Hepatocyte (in vitro differentiated cells): ENCODE measurements at regions not wholly inside any gene's neighbourhood (a gene's known extent, or its start where the extent isn't known, plus 50 kb on each side); places are given as distances from the start of the nearest gene placed in this dataset.
"Not testable (repeated sequence)": the region's sequence is repeated elsewhere in the genome, so short reads cannot be mapped to it uniquely, and the experiment has no call there.

ENCODE experiments used
- DNase-seq: peaks from one replicate; pipeline ENCODE4 v3.0.0-alpha.2; 2016; ENCODE audit warnings: low spot score
- H2AFZ ChIP-seq: fragments of 200-600 bp; sonication (generic); 2 replicates; pipeline ENCODE4 v1.6.0; 2016; ENCODE audit warnings: antibody characterized with exemption, mild to moderate bottlenecking
- H3K27ac ChIP-seq: fragments of 200-600 bp; sonication (generic); 2 replicates; pipeline ENCODE4 v1.5.1; 2016; ENCODE audit warnings: mild to moderate bottlenecking
- H3K27me3 ChIP-seq: fragments of 200-600 bp; sonication (generic); 2 replicates; pipeline ENCODE4 v1.6.1; 2016
- H3K36me3 ChIP-seq: fragments of 200-600 bp; sonication (generic); replicated peaks from 2 replicates; pipeline ENCODE4 v1.5.1; 2016; ENCODE audit warnings: low read depth; ENCODE audit not compliant: insufficient read depth
- H3K4me1 ChIP-seq: fragments of 200-600 bp; sonication (generic); 2 replicates; pipeline ENCODE4 v1.5.1; 2016; ENCODE audit warnings: mild to moderate bottlenecking, moderate library complexity; ENCODE audit not compliant: insufficient read depth
- H3K4me2 ChIP-seq: fragments of 200-600 bp; sonication (generic); 2 replicates; pipeline ENCODE4 v1.6.0; 2016
- H3K4me3 ChIP-seq: fragments of 200-600 bp; sonication (generic); 2 replicates; pipeline ENCODE4 v1.5.1; 2016; ENCODE audit warnings: mild to moderate bottlenecking
- H3K79me2 ChIP-seq: fragments of 200-600 bp; sonication (generic); 2 replicates; pipeline ENCODE4 v1.6.0; 2017; ENCODE audit warnings: mild to moderate bottlenecking
- H3K9me2 ChIP-seq: fragments of 200-600 bp; sonication (generic); replicated peaks from 2 replicates; pipeline ENCODE4 v1.6.0; 2017; ENCODE audit warnings: mild to moderate bottlenecking; ENCODE audit not compliant: insufficient read depth
- H3K9me3 ChIP-seq: fragments of 200-600 bp; sonication (generic); 2 replicates; pipeline ENCODE4 v1.5.1; 2016; ENCODE audit warnings: low read depth, mild to moderate bottlenecking
- H4K20me1 ChIP-seq: fragments of 200-600 bp; sonication (generic); 2 replicates; pipeline ENCODE4 v1.6.0; 2016; ENCODE audit warnings: mild to moderate bottlenecking; ENCODE audit not compliant: insufficient read depth, poor library complexity, severe bottlenecking
- EZH2 ChIP-seq: fragments of 200-600 bp; sonication (generic); IDR thresholded peaks from 2 replicates; pipeline ENCODE4 v1.6.1; 2016; ENCODE audit warnings: antibody characterized with exemption, mild to moderate bottlenecking, borderline replicate concordance
- EZH2phosphoT487 ChIP-seq: fragments of 200-600 bp; sonication (generic); IDR thresholded peaks from one replicate; pipeline ENCODE4 v1.6.1; 2018; ENCODE audit warnings: antibody characterized with exemption, mild to moderate bottlenecking, low read depth, moderate library complexity; ENCODE audit not compliant: unreplicated experiment, severe bottlenecking
- WGBS: methylation state at CpG from one replicate; pipeline ENCODE4 v1.1.6; 2016; ENCODE audit warnings: low lambda C conversion rate; ENCODE audit errors: missing lambda C conversion rate; 5-methylcytosine and 5-hydroxymethylcytosine counted together
- TF ChIP-seq, protein P1 (sequence below): fragments of 200-600 bp; sonication (generic); IDR thresholded peaks from 2 replicates; pipeline ENCODE4 v1.5.1; 2016; ENCODE audit warnings: antibody characterized with exemption, mild to moderate bottlenecking; ENCODE audit not compliant: poor library complexity

DNA sequence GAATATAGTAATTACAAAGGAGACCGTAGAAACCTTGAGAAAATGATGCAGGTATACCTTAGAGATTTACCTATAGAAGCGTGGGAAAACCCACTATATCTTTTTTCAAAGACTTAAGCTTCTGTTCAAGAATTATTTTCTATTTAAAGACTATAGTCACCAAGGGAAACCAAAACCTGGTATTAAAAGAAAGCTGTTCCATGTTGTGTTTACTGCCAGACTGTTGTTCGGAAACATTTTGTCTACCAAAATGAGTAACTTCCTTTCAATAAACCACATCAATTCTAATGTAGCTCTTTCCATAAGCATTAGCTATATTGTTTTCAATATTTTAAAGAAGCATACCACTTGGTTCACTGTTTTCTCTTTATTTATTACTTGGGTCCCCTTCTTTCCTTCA, 182.9 kb upstream of the SLITRK6 start:
- Histone ChIP-seq H2AFZ (no peak overlapping the region), H3K4me1 (no peaks in the 10 kb centered on the region), H3K36me3 (no peaks in the 10 kb centered on the region), H3K27me3 (no peaks in the 10 kb centered on the region), H3K4me3 (no peak overlapping the region), H3K27ac (no peak overlapping the region), H3K9me3 (no peaks in the 10 kb centered on the region), H3K79me2 (no peaks in the 10 kb centered on the region), H4K20me1 (no peaks in the 10 kb centered on the region), H3K4me2 (no peak overlapping the region), H3K9me2 (no peaks in the 10 kb centered on the region)
- no peak for DNase-seq
- TF ChIP-seq EZH2 (no peak), EZH2phosphoT487 (no peak)
- TF ChIP-seq, protein P1, sequence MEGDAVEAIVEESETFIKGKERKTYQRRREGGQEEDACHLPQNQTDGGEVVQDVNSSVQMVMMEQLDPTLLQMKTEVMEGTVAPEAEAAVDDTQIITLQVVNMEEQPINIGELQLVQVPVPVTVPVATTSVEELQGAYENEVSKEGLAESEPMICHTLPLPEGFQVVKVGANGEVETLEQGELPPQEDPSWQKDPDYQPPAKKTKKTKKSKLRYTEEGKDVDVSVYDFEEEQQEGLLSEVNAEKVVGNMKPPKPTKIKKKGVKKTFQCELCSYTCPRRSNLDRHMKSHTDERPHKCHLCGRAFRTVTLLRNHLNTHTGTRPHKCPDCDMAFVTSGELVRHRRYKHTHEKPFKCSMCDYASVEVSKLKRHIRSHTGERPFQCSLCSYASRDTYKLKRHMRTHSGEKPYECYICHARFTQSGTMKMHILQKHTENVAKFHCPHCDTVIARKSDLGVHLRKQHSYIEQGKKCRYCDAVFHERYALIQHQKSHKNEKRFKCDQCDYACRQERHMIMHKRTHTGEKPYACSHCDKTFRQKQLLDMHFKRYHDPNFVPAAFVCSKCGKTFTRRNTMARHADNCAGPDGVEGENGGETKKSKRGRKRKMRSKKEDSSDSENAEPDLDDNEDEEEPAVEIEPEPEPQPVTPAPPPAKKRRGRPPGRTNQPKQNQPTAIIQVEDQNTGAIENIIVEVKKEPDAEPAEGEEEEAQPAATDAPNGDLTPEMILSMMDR: no peak
- 72% methylated on average over 3 of the region's 3 CpGs for WGBS

DNA sequence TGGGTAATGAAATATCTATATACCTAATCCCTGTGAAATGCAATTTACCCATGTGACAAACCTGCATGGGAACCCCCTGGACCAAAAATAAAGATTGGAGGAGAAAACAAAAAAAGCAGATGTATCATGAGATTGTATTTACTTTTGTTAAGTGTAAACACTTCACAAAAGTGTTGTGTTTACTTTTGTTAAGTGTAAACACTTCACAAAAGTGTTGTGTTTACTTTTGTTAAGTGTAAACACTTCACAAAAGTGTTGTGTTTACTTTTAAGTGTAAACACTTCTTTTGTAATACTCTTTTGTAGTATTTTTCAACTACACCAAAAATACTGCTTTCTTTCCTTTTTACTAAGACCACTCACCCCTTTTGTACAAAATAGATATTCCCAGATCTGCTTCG, 181.2 kb upstream of the SLITRK6 start:
- not testable (repeated sequence) for H3K36me3 ChIP-seq, H3K9me2 ChIP-seq, H3K79me2 ChIP-seq, H3K27me3 ChIP-seq, H3K4me1 ChIP-seq, H3K4me3 ChIP-seq, H3K27ac ChIP-seq, H3K9me3 ChIP-seq, H3K4me2 ChIP-seq, DNase-seq, H2AFZ ChIP-seq, H4K20me1 ChIP-seq
- 86% methylated on average over 1 of the region's 1 CpG for WGBS

DNA sequence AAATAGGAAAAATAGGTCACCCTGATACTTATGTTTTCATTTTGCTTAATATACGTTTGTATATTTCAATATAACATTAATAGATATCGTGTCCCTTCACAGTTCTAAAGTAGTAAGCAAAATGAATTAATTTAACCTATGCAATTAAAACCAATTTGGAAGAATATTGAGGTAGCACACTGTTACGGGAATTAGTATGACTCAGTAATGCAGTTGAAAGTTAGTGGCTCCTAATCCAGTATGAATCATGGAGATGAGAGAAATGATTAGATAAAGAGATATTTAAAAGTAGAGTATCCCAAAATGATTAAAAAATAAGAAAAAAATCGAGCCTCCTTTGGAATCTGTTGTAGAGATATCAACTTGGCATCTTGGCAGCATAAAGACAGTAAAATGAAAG, 177.0 kb upstream of the SLITRK6 start:
- Histone ChIP-seq H3K4me1 (no peaks in the 10 kb centered on the region), H3K79me2 (no peaks in the 10 kb centered on the region), H3K4me2 (no peak overlapping the region), H3K27ac (no peak overlapping the region), H3K36me3 (no peaks in the 10 kb centered on the region), H3K4me3 (no peak overlapping the region), H3K27me3 (no peaks in the 10 kb centered on the region), H4K20me1 (no peaks in the 10 kb centered on the region), H2AFZ (no peak overlapping the region), H3K9me2 (no peaks in the 10 kb centered on the region), H3K9me3 (no peaks in the 10 kb centered on the region)
- no peak for TF ChIP-seq EZH2phosphoT487
- TF ChIP-seq, protein P1: no peak
- TF ChIP-seq EZH2: no peak
- no peak for DNase-seq
- WGBS: 69% methylated on average over 4 of the region's 4 CpGs

DNA sequence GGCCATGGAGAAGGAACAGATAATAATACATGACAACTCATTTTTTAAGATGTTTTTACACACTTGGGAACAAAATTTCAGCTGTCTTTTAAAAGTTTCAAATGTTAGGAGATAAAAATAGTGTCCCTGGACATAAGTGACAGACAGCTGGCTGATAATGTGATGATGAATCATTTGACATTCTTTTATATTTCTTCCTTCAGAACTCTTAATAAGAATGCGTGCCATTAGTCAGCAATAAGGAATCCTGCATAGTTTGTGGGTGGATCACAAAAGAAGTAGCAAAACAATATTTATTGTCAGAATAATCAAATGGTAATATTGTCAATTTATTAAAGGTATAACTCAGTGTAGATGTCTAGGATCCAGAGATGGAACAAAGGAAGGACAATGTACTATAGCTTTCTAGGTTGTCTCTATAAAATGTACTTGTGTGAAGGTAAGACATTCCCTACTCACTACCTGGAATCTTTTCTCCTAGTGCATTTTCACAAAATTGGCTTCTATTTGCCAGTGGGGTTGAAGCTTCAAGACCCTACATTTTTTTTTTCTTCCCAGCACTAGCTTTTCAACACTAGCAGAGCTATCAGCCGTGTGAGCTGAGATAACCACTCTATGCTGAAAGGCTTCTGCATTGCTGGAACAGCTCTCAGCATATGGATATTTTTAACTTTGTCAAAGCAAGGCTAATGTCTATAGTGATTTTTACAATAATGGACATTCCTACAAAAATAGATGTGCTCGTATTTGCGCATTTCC, 175.6 kb upstream of the SLITRK6 start:
- H4K20me1 ChIP-seq: no peaks in the 10 kb centered on the region
- H3K4me3 ChIP-seq: no peak overlapping the region
- WGBS: 81% methylated on average over 4 of the region's 4 CpGs
- H3K79me2 ChIP-seq: no peaks in the 10 kb centered on the region
- H3K27me3 ChIP-seq: no peaks in the 10 kb centered on the region
- no peak overlapping the region for H3K27ac ChIP-seq
- no peaks in the 10 kb centered on the region for H3K36me3 ChIP-seq
- no peaks in the 10 kb centered on the region for H3K4me1 ChIP-seq
- H3K4me2 ChIP-seq: no peak overlapping the region
- no peaks in the 10 kb centered on the region for H3K9me3 ChIP-seq
- no peak for DNase-seq
- H3K9me2 ChIP-seq: no peaks in the 10 kb centered on the region
- H2AFZ ChIP-seq: no peak overlapping the region
- TF ChIP-seq, protein P1: no peak
